ENCODE measurements at regions not wholly inside any gene's neighbourhood (a gene's known extent, or its start where the extent isn't known, plus 50 kb on each side); places are given as distances from the start of the nearest gene placed in this dataset.

DNA sequence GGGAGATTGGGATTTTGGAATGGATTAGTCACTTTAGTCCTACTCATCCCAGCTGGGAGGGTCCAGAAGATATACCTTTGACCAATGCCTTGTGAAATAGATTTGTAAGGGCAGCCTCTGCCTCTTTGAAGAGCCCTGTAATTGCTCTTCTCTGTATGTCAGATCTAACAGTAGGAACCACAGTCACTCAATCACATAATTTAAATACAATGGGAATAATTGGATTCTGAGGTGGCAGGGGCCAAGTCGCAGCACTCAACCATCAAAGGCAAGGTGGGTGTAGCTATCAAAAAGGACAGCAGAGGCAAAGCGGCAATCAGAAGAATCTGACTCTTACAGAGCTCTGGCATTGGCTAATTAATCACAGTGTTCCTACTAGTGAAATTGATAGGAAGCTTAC lies 650.9 kb upstream of the ANKRD30A start:
- Histone ChIP-seq H4K20me1 (replicated peaks in 1 of 2; ENCODE audit: control insufficient read depth in 1 of 2, insufficient read depth in 2 of 2, low read length in 2 of 2) (no peaks in the 10 kb centered on the region), H4K91ac (replicated peaks; ENCODE audit: insufficient read length, low read length) (no peak overlapping the region), H3K27me3 (replicated peaks in 1 of 4; ENCODE audit: control insufficient read depth in 3 of 4, extremely low read depth in 1 of 4, insufficient read depth in 3 of 4, low read length in 3 of 4) (no peaks in the 10 kb centered on the region), H3K36me3 (ENCODE audit: control insufficient read depth in 2 of 4, insufficient read depth in 4 of 4, low read length in 3 of 4) (no peaks in the 10 kb centered on the region), H2BK20ac (ENCODE audit: low read length) (no peak overlapping the region), H3K9me3 (ENCODE audit: insufficient read depth in 2 of 2, low read depth in 1 of 2, low read length in 1 of 2) (no peaks in the 10 kb centered on the region), H3K4me3 (ENCODE audit: extremely low read depth in 1 of 4, insufficient read depth in 2 of 4, low read depth in 3 of 4, low read length in 4 of 4) (no peak overlapping the region), H3K23ac (ENCODE audit: insufficient read length) (no peak overlapping the region), H3K4ac (replicated peaks; ENCODE audit: insufficient read length, low read depth, low read length) (no peak overlapping the region), H2BK120ac (replicated peaks; ENCODE audit: low read depth, low read length) (no peak overlapping the region), H2BK15ac (ENCODE audit: low read length) (no peak overlapping the region), H3K23me2 (ENCODE audit: low read depth, low read length) (no peaks in the 10 kb centered on the region), H3K27ac (ENCODE audit: low read depth, low read length) (no peak overlapping the region), H3K4me2 (ENCODE audit: insufficient read depth in 1 of 2, low read depth in 2 of 2, low read length in 2 of 2) (no peak overlapping the region), H3K79me1 (ENCODE audit: low read depth, low read length) (no peaks in the 10 kb centered on the region), H2BK12ac (ENCODE audit: low read depth, low read length) (no peak overlapping the region), H2AFZ (ENCODE audit: low read length) (no peak overlapping the region), H3K9ac (replicated peaks in 1 of 4; ENCODE audit: extremely low read depth in 1 of 4, low read depth in 3 of 4, low read length in 3 of 4) (no peak overlapping the region), H3K4me1 (replicated peaks in 1 of 4; ENCODE audit: control insufficient read depth in 3 of 4, insufficient read depth in 4 of 4, low read length in 3 of 4) (no peaks in the 10 kb centered on the region), H4K5ac (ENCODE audit: insufficient read length, low read depth, low read length) (no peak overlapping the region), H4K8ac (ENCODE audit: extremely low read depth, insufficient read depth, low read length) (no peak overlapping the region), H3K14ac (ENCODE audit: insufficient read length) (no peak overlapping the region), H3K18ac (ENCODE audit: extremely low read depth, low read length) (no peak overlapping the region), H3K56ac (replicated peaks; ENCODE audit: insufficient read length, low read depth, low read length) (no peak overlapping the region), H2AK5ac (ENCODE audit: low read depth, low read length) (no peak overlapping the region), H3K79me2 (ENCODE audit: control insufficient read depth in 1 of 2, insufficient read depth in 2 of 2, low read length in 2 of 2) (no peaks in the 10 kb centered on the region), H2BK5ac (ENCODE audit: low read depth, low read length) (no peak overlapping the region)
- no peak for FAIRE-seq
- CTCF ChIA-PET (ENCODE audit: partially characterized antibody): no interaction called here
- no peak for DNase-seq (ENCODE audit: low read depth in 1 of 2, low spot score in 2 of 2)
- POLR2A ChIA-PET (ENCODE audit: partially characterized antibody): no interaction called here
- 100% methylated on average over 2 of the region's 2 CpGs; no CpG with 5 or more reads in 1 of the 2 experiments for WGBS, 2 experiments (ENCODE audit: extremely low coverage in 1 of 2, insufficient coverage in 1 of 2, insufficient read length in 1 of 2, insufficient replicate concordance in 2 of 2, low coverage in 1 of 2, low lambda C conversion rate in 2 of 2, missing lambda C conversion rate in 1 of 2)
- TF ChIP-seq SUZ12 (IDR thresholded peaks at IDR 0.05; ENCODE audit: low read length) (no peak), PHF8 (conservative IDR thresholded peaks at IDR 0.05; ENCODE audit: low read depth, low read length) (no peak), CHD2 (IDR thresholded peaks at IDR 0.05; ENCODE audit: low read length) (no peak), SIN3A (conservative IDR thresholded peaks at IDR 0.05 in 1 of 2, IDR thresholded peaks at IDR 0.05 in 1 of 2; ENCODE audit: low read depth in 1 of 2, low read length in 2 of 2) (no peak), SIX5 (IDR thresholded peaks at IDR 0.05; ENCODE audit: low read depth, low read length) (no peak), RAD21 (IDR thresholded peaks at IDR 0.05 in 1 of 2, conservative IDR thresholded peaks at IDR 0.05 in 1 of 2; ENCODE audit: low read depth in 2 of 2, low read length in 2 of 2) (no peak), RFX5 (IDR thresholded peaks at IDR 0.05; ENCODE audit: borderline replicate concordance, low read depth, low read length) (no peak), TCF12 (IDR thresholded peaks at IDR 0.05; ENCODE audit: low read depth, low read length) (no peak), BACH1 (IDR thresholded peaks at IDR 0.05; ENCODE audit: low read length) (no peak), TAF1 (IDR thresholded peaks at IDR 0.05; ENCODE audit: low read depth, low read length) (no peak), EP300 (IDR thresholded peaks at IDR 0.05; ENCODE audit: borderline replicate concordance in 1 of 2, low read depth in 2 of 2, low read length in 2 of 2) (no peak), EGR1 (IDR thresholded peaks at IDR 0.05; ENCODE audit: borderline replicate concordance, low read depth, low read length) (no peak), EZH2 (IDR thresholded peaks at IDR 0.05; ENCODE audit: low read depth, low read length, severe bottlenecking) (no peak)
- TF ChIP-seq, protein P1, sequence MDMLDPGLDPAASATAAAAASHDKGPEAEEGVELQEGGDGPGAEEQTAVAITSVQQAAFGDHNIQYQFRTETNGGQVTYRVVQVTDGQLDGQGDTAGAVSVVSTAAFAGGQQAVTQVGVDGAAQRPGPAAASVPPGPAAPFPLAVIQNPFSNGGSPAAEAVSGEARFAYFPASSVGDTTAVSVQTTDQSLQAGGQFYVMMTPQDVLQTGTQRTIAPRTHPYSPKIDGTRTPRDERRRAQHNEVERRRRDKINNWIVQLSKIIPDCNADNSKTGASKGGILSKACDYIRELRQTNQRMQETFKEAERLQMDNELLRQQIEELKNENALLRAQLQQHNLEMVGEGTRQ (IDR thresholded peaks at IDR 0.05; ENCODE audit: low read length): no peak
